HEK293T (cell line): ENCODE measurements at regions not wholly inside any gene's neighbourhood (a gene's known extent, or its start where the extent isn't known, plus 50 kb on each side); places are given as distances from the start of the nearest gene placed in this dataset.

Experiments
- BHLHE40 ChIP-seq: fragments of 450-650 bp; IDR thresholded peaks from 2 replicates; pipeline ENCODE4 v1.6.1; 2016; ENCODE audit warnings: mild to moderate bottlenecking, moderate library complexity, borderline replicate concordance
- ELF4 ChIP-seq: fragments of 450-650 bp; IDR thresholded peaks from 2 replicates; pipeline ENCODE4 v1.6.1; 2017; ENCODE audit warnings: antibody characterized with exemption
- FOXA1 ChIP-seq: fragments of 450-650 bp; IDR thresholded peaks from 2 replicates; pipeline ENCODE4 v1.6.1; 2016; ENCODE audit warnings: mild to moderate bottlenecking
- FOXK2 ChIP-seq: fragments of 450-650 bp; IDR thresholded peaks from 2 replicates; pipeline ENCODE4 v1.6.1; 2016; ENCODE audit warnings: mild to moderate bottlenecking
- FOXM1 ChIP-seq: fragments of 450-650 bp; IDR thresholded peaks from 2 replicates; pipeline ENCODE4 v1.6.1; 2017; ENCODE audit warnings: mild to moderate bottlenecking, borderline replicate concordance
- LEF1 ChIP-seq: fragments of 450-650 bp; IDR thresholded peaks from 2 replicates; pipeline ENCODE4 v1.6.1; 2017; ENCODE audit warnings: mild to moderate bottlenecking, borderline replicate concordance
- NFRKB ChIP-seq: fragments of 450-650 bp; IDR thresholded peaks from 2 replicates; pipeline ENCODE4 v1.6.1; 2016; ENCODE audit warnings: mild to moderate bottlenecking, moderate library complexity
- PKNOX1 ChIP-seq: fragments of 450-650 bp; IDR thresholded peaks from 2 replicates; pipeline ENCODE4 v1.6.1; 2016
- SP1 ChIP-seq: fragments of 450-650 bp; IDR thresholded peaks from 2 replicates; pipeline ENCODE4 v1.6.1; 2017
- SUZ12 ChIP-seq: fragments of 450-650 bp; IDR thresholded peaks from 2 replicates; pipeline ENCODE4 v1.6.1; 2016; ENCODE audit warnings: mild to moderate bottlenecking
- TARDBP ChIP-seq: fragments of 450-650 bp; IDR thresholded peaks from 2 replicates; pipeline ENCODE4 v1.6.1; 2016

GRCh38 chr4:13872955-13873354, 245.4 kb upstream of the BOD1L1 start:
- TF ChIP-seq FOXM1 (no peak), SUZ12 (no peak), TARDBP (no peak), FOXA1 (no peak), LEF1 (no peak), FOXK2 (no peak), ELF4 (no peak), NFRKB (no peak), SP1 (no peak), BHLHE40 (no peak), PKNOX1 (no peak)
